H9 (cell line): ENCODE measurements at regions not wholly inside any gene's neighbourhood (a gene's known extent, or its start where the extent isn't known, plus 50 kb on each side); places are given as distances from the start of the nearest gene placed in this dataset.

Experiments
- DNase-seq: peaks from one replicate; pipeline ENCODE4 v3.0.0-alpha.2; 2017
- H2AFZ ChIP-seq: one replicate; pipeline ENCODE4 v1.6.1; 2013; ENCODE audit warnings: mild to moderate bottlenecking, low read length, control low read depth, moderate library complexity
- H2AK5ac ChIP-seq: 2 replicates; pipeline ENCODE4 v1.6.1; 2013; ENCODE audit warnings: low read length, control low read depth, mixed read lengths; ENCODE audit not compliant: insufficient read length
- H2BK120ac ChIP-seq: one replicate; pipeline ENCODE4 v1.6.1; 2013; ENCODE audit warnings: low read depth, mild to moderate bottlenecking, low read length, control low read depth, inconsistent platforms; ENCODE audit not compliant: poor library complexity, severe bottlenecking
- H2BK12ac ChIP-seq: 2 replicates; pipeline ENCODE4 v1.6.1; 2013; ENCODE audit warnings: low read length, control low read depth, mixed read lengths, low read depth; ENCODE audit not compliant: insufficient read length
- H2BK15ac ChIP-seq: 2 replicates; pipeline ENCODE4 v1.6.1; 2013; ENCODE audit warnings: low read depth, low read length, control low read depth
- H2BK20ac ChIP-seq: one replicate; pipeline ENCODE4 v1.6.1; 2013; ENCODE audit warnings: low read depth, mild to moderate bottlenecking, low read length, control low read depth, inconsistent platforms; ENCODE audit not compliant: poor library complexity, severe bottlenecking
- H2BK5ac ChIP-seq: 2 replicates; pipeline ENCODE4 v1.6.1; 2013; ENCODE audit warnings: low read length, control low read depth, mixed read lengths; ENCODE audit not compliant: insufficient read length
- H3K14ac ChIP-seq: 2 replicates; pipeline ENCODE4 v1.6.1; 2013; ENCODE audit warnings: low read length, control low read depth; ENCODE audit not compliant: insufficient read depth
- H3K18ac ChIP-seq: 2 replicates; pipeline ENCODE4 v1.6.1; 2013; ENCODE audit warnings: low read depth, mild to moderate bottlenecking, mixed read lengths, low read length, control low read depth; ENCODE audit not compliant: insufficient read length
- H3K23ac ChIP-seq: 2 replicates; pipeline ENCODE4 v1.6.1; 2013; ENCODE audit warnings: low read length, control low read depth, mixed read lengths, low read depth; ENCODE audit not compliant: insufficient read length
- H3K23me2 ChIP-seq: 2 replicates; pipeline ENCODE4 v1.6.1; 2013; ENCODE audit warnings: low read depth, mild to moderate bottlenecking, mixed read lengths, low read length, control low read depth; ENCODE audit not compliant: insufficient read length, poor library complexity, severe bottlenecking
- H3K27ac ChIP-seq: 2 replicates; pipeline ENCODE4 v1.5.1; 2013; ENCODE audit warnings: low read length, control low read depth, mixed read lengths, low read depth; ENCODE audit not compliant: insufficient read length
- H3K27me3 ChIP-seq: 2 replicates; pipeline ENCODE4 v1.6.1; 2013; ENCODE audit warnings: low read length, control low read depth, inconsistent platforms; ENCODE audit not compliant: insufficient read depth
- H3K4ac ChIP-seq: 2 replicates; pipeline ENCODE4 v1.6.1; 2013; ENCODE audit warnings: low read depth, mild to moderate bottlenecking, control low read depth, inconsistent platforms, low read length, moderate library complexity
- H3K4me1 ChIP-seq: 2 replicates; pipeline ENCODE4 v1.6.1; 2013; ENCODE audit warnings: low read length, control low read depth, inconsistent platforms; ENCODE audit not compliant: insufficient read depth
- H3K4me2 ChIP-seq: 2 replicates; pipeline ENCODE4 v1.6.1; 2013; ENCODE audit warnings: low read length, control low read depth, mixed read lengths; ENCODE audit not compliant: insufficient read length, insufficient read depth
- H3K56ac ChIP-seq: 2 replicates; pipeline ENCODE4 v1.6.1; 2013; ENCODE audit warnings: low read depth, mild to moderate bottlenecking, mixed read lengths, low read length, control low read depth; ENCODE audit not compliant: insufficient read length
- H3K79me1 ChIP-seq: 2 replicates; pipeline ENCODE4 v1.6.1; 2013; ENCODE audit warnings: low read depth, mild to moderate bottlenecking, moderate library complexity, low read length, control low read depth, inconsistent platforms; ENCODE audit not compliant: insufficient read depth, poor library complexity, severe bottlenecking
- H3K79me2 ChIP-seq: 2 replicates; pipeline ENCODE4 v1.6.1; 2013; ENCODE audit warnings: low read length, control low read depth, inconsistent platforms; ENCODE audit not compliant: insufficient read depth
- H3K9ac ChIP-seq: 2 replicates; pipeline ENCODE4 v1.6.1; 2013; ENCODE audit warnings: low read length, control low read depth, mixed read lengths; ENCODE audit not compliant: insufficient read length; ENCODE audit errors: extremely low read depth
- H3K9me3 ChIP-seq: one replicate; pipeline ENCODE4 v1.6.1; 2013; ENCODE audit warnings: low read depth, low read length, inconsistent platforms; ENCODE audit not compliant: control insufficient read depth
- H3T11ph ChIP-seq: one replicate; pipeline ENCODE4 v1.6.1; 2013; ENCODE audit warnings: mild to moderate bottlenecking, low read length, control low read depth, inconsistent platforms
- H4K20me1 ChIP-seq: one replicate; pipeline ENCODE4 v1.6.1; 2013; ENCODE audit not compliant: control insufficient read depth, insufficient read length, insufficient read depth
- H4K5ac ChIP-seq: 2 replicates; pipeline ENCODE4 v1.6.1; 2013; ENCODE audit warnings: low read depth, mild to moderate bottlenecking, mixed read lengths, low read length, control low read depth; ENCODE audit not compliant: insufficient read length
- H4K8ac ChIP-seq: replicated peaks from 2 replicates; pipeline ENCODE4 v1.6.1; 2013; ENCODE audit warnings: low read length, control low read depth, mixed read lengths, low read depth; ENCODE audit not compliant: insufficient read length
- H4K91ac ChIP-seq: 2 replicates; pipeline ENCODE4 v1.6.1; 2013; ENCODE audit warnings: low read depth, mild to moderate bottlenecking, moderate library complexity, mixed read lengths, low read length, control low read depth; ENCODE audit not compliant: insufficient read length
- H3K27ac Mint-ChIP-seq, 3 experiments: 2 replicates in 2 of 3; 3 replicates in 1 of 3; pipeline ENCODE4 v1.8.0; 2020 to 2021; ENCODE audit warnings: mixed read lengths in 3 of 3, mild to moderate bottlenecking in 1 of 3, moderate library complexity in 1 of 3
- H3K27me3 Mint-ChIP-seq: 2 replicates; pipeline ENCODE4 v1.8.0; 2021; ENCODE audit warnings: low read depth, mild to moderate bottlenecking, moderate library complexity, mixed read lengths
- H3K36me3 Mint-ChIP-seq, 3 experiments: 2 replicates in 2 of 3; 3 replicates in 1 of 3; pipeline ENCODE4 v1.8.0; 2020 to 2021; ENCODE audit warnings: low read depth in 3 of 3, mixed read lengths in 3 of 3; ENCODE audit not compliant: insufficient read depth in 1 of 3
- H3K4me1 Mint-ChIP-seq, 2 experiments: 2 replicates each; pipeline ENCODE4 v1.8.0; 2020; ENCODE audit warnings: mixed read lengths in 2 of 2
- H3K4me3 Mint-ChIP-seq, 2 experiments: 2 replicates in 1 of 2; 3 replicates in 1 of 2; pipeline ENCODE4 v1.8.0; 2020 to 2021; ENCODE audit warnings: mild to moderate bottlenecking in 2 of 2, mixed read lengths in 2 of 2, moderate library complexity in 1 of 2
- H3K9me3 Mint-ChIP-seq, 2 experiments: 2 replicates in 1 of 2; 3 replicates in 1 of 2; pipeline ENCODE4 v1.8.0; 2020; ENCODE audit warnings: mild to moderate bottlenecking in 2 of 2, mixed read lengths in 2 of 2, moderate library complexity in 1 of 2
- CTCF ChIP-seq: fragments of 200-600 bp; sonication (generic); conservative IDR thresholded peaks from 3 replicates; pipeline ENCODE4 v1.8.0; 2021; ENCODE audit warnings: antibody characterized with exemption, mild to moderate bottlenecking
- WGBS: extraction: QIAGEN DNeasy Blood & Tissue Kit; methylation state at CpG from one replicate; pipeline ENCODE4 v1.1.7; 2013; ENCODE audit warnings: missing lambda C conversion rate, low lambda C conversion rate, mixed read lengths; ENCODE audit not compliant: insufficient read length; ENCODE audit errors: extremely low coverage; 5-methylcytosine and 5-hydroxymethylcytosine counted together

GRCh38 chr3:35198857-35199256 lies 440.5 kb upstream of the ARPP21 start:
- Histone ChIP-seq H2AK5ac (no peak overlapping the region), H2BK12ac (no peak overlapping the region), H3K9me3 (no peaks in the 10 kb centered on the region), H3K4me2 (no peak overlapping the region), H2BK20ac (no peak overlapping the region), H2BK5ac (no peak overlapping the region), H3K23me2 (no peaks in the 10 kb centered on the region), H3K9ac (no peak overlapping the region), H4K91ac (no peak overlapping the region), H3K79me2 (no peaks in the 10 kb centered on the region), H3K4me1 (no peaks in the 10 kb centered on the region), H4K5ac (no peak overlapping the region), H3K23ac (no peak overlapping the region), H3K4ac (no peak overlapping the region), H3K27me3 (no peaks in the 10 kb centered on the region), H3K18ac (no peak overlapping the region), H3K14ac (no peak overlapping the region), H4K8ac (no peak overlapping the region), H3K79me1 (no peaks in the 10 kb centered on the region), H3K27ac (no peak overlapping the region), H3T11ph (no peak overlapping the region), H2AFZ (no peak overlapping the region), H3K56ac (no peak overlapping the region), H4K20me1 (no peaks in the 10 kb centered on the region), H2BK15ac (no peak overlapping the region), H2BK120ac (no peak overlapping the region)
- H3K4me1 Mint-ChIP-seq = no peaks in the 10 kb centered on the region
- H3K4me3 Mint-ChIP-seq = no peak overlapping the region
- no peaks in the 10 kb centered on the region for H3K9me3 Mint-ChIP-seq
- H3K36me3 Mint-ChIP-seq = no peaks in the 10 kb centered on the region
- no peak overlapping the region; a peak in 1 of 7 replicates for H3K27ac Mint-ChIP-seq
- no CpG with 5 or more reads among the region's 3 CpGs for WGBS
- H3K27me3 Mint-ChIP-seq = no peaks in the 10 kb centered on the region
- no peak for TF ChIP-seq CTCF
- DNase-seq = no peak
